DMS114 treated with DMSO at 0.1 percent for 48 hours (cell line): ENCODE measurements at regions not wholly inside any gene's neighbourhood (a gene's known extent, or its start where the extent isn't known, plus 50 kb on each side); places are given as distances from the start of the nearest gene placed in this dataset.
"Not testable (repeated sequence)": the region's sequence is repeated elsewhere in the genome, so short reads cannot be mapped to it uniquely, and the experiment has no call there.

Experiments used
- DNase-seq: peaks from one replicate; lab custom pipeline; 2025; ENCODE audit not compliant: unreplicated experiment; lab: John Stamatoyannopoulos, UW

DNA sequence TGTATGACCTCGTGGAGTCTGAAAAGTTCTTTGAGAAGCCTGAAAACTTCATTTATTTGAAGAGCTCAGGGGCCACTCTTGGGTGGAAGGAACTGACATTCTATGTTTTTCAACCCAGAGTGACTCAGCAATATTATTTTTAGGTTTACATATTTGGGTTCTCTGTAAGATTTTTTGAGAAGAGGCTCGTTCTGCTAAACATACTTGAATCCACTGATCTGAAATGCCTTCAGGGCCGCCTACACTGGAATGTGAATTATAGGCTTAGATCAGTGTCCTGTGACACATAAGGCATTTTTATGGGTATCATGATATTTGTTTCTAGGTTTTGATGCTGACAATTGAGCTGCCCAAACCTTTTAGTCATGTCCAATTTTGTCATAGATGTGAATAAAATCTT is 86.2 kb downstream of the PSAT1 start:
- no peak for DNase-seq

DNA sequence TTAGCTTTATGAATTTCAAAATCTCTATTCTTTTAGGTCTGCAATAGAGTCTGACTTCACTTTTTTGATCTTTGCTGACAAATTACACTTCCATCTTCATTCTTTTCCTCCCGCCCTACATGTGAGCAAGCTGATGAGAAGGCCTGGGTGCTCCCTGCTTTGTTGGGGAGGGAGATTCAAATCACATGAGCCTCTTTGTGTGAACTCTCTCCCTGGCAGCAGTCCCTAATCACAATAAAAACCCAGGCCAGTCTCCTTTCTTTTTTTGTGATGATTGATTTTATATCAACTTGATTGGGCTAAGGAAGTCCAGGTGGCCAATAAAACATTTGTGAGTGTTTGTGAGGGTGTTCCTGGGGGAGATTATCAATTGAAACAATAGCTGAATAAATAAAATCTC is 89.4 kb downstream of the PSAT1 start:
- no peak for DNase-seq

- no peak for DNase-seq
Measured at GRCh38 chr9:78386773-78387172, 89.8 kb downstream of the PSAT1 start.

- DNase-seq: no peak
Measured at GRCh38 chr9:78393340-78393739, 96.4 kb downstream of the PSAT1 start.

DNA sequence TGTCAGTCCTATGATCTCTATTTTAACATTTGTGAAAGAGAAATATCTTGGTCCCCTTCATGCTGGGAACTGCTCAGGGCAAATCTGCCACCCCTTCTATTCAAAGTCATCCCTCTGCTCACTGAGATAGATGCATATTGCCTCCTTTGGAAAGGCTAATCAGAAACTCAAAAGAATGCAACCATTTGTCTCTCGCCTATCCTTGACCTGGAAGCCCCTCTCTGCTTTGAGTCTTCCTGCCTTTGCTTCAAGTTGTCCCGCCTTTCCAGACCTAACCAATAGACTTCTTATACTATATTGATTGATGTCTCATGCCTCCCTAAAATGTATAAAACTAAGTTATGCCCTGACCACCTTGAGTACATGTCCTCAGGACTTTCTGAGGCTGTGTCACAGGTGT is 97.0 kb downstream of the PSAT1 start:
- DNase-seq: no peak

DNA sequence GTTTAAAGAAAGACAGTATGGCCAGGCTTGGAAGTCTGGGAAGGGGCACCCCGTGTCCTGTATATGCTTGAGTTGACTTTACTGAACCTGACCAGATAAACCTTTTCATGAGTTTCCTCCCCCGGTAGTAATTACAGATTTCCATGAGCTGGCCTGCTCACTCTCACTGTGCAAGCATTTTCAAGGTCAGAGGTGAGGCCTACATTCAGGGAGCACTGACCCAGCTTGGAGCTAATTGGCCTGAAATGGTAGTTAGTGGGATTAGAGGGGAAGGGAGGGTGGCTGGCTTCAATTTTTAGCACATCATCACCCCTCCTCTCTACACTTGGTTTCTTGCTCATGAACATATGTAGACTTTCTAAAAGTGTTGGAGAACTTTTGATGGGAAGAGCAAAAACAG is 99.2 kb downstream of the PSAT1 start:
- DNase-seq: no peak

DNA sequence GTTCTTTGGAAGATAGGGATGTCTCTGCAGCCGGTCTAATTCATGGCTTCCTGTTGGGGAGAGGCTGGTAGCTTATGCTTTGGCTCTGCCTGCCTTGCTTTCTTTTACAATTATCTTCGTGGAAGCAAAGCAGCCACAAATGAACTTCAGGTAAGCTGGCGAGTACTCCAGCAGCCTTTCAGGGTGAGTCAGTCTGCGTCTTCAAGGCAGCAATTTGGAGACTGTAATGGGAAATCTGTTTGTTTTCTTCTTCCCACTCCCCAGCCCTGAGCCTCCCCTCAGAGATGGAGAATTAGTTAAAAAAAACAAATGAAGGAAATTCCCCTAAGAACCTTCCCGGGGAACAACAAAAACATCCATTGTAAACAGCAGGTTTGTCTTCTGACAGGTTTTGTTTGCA is 100.1 kb downstream of the PSAT1 start:
- DNase-seq: no peak

DNA sequence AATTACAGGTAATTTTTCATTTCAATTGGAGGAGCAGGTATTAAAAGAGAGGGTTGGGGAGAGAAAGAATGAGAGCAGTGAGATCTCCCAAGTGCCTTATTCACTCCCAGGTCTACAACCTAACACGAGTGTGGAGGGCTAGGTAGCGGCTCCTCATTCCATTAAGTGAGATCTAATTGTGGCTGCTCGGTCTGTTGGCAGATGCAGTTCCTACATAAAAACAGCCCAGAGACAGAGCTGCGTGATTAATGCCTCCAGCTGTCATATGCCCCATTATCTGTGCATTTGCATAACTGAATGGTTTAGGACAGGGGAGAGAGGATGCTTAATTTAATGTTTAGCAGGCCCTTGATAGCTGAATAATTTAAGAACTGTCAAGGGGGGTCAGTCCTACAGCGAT is 100.5 kb downstream of the PSAT1 start:
- DNase-seq: no peak

GRCh38 chr9:78399153-78399552 is 102.2 kb downstream of the PSAT1 start:
- DNase-seq: no peak

DNA sequence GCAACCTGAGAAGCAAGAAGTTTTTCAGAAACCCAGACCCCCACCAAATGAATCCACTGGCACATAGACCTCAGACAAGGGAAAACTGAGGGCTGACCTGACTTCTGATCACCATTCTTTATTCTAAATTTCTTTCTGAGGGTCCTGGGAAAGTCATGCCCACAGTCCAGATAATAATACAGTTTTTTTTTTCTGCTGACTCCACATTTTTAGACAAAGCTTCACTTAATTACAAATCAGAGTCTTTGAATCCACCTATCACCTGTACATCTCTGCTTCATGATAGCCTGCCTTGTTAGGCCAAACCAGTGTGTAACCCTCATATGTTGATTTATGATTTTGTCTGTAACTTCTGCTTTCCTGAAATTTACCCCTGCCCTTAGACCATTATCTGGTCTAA is 103.6 kb downstream of the PSAT1 start:
- DNase-seq: no peak

DNA sequence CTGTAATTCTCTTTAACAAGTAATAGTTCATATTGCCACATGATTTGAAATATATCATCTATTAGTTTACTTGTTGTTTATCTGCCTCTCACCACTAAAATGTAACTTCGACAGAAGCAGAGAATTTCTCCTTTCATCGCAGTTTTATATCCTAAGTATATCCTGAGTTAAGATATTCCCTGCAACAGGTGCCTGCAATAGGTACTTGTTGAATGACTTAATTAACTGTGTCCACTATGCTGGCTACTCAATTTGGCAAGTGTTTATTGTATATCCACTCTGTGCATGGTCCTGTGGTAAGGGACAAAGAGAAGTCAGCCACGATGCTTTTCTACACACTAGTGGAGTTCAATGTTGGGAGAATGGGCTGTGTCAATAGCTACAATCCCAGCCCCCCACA is 108.5 kb downstream of the PSAT1 start:
- DNase-seq: no peak

DNA sequence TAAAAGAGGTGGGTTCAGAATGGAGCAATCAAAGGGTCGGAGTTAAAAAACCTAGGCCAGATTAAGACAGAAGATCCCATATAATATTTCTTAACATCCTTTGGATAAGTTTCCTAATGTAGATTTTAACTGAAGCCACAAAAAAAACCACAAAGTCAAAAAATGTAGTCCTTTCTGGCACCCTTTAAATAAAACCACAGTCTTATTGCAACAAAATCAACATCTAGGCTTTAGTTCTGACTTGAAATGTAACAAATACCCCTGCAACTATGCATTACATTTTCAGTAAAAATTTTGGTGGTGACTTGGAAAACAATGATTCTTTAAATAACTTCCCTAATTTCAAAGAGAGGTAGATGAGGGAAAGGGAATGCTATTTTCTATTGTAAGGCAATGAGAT is 109.2 kb downstream of the PSAT1 start:
- DNase-seq: no peak

DNA sequence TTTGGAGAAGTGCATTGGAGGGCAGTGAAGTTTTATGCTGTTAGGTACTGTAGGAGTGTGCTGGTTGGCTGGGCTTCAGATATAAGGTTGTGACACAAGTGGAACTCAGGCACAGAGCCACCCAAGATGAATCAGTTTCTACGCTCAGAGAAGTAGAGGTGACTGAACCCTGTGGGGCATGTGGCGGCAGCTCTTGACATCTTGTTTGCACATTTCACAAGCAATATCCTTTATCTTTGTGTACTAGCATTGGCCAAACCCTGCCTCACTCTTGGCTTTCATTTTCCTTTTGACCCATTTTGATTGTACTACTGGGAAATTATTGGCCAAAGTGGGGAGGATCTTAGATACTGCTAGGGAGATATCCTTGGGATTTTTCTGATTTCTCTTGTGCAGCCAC is 110.0 kb downstream of the PSAT1 start:
- DNase-seq: no peak

- DNase-seq: no peak
Measured at GRCh38 chr9:78407636-78408312, 110.8 kb downstream of the PSAT1 start.

GRCh38 chr9:78408388-78408787 is 111.5 kb downstream of the PSAT1 start:
- DNase-seq: no peak

DNA sequence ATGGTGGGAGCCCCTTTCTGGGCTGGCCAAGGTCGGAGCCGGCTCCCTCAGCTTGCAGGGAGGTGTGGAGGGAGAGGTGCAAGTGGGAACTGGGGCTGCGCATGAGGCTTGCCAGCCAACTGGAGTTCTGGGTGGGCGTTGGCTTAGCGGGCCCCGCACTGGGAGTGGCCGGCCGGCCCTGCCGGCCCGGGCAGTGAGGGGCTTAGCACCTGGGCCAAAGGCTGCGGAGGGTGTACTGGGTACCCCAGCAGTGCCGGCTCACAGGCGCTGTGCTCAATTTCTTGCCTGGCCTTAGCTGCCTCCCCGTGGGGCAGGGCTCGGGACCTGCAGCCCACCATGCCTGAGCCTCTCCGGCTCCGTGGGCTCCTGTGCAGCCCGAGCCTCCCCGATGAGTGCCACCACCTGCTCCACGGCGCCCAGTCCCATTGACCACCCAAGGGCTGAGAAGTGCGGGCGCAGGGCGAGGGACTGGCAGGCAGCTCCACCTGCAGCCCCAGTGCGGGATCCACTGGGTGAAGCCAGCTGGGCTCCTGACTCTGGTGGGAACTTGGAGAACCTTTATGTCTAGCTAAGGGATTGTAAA is 113.1 kb downstream of the PSAT1 start:
- not testable (repeated sequence) for DNase-seq

- DNase-seq: no peak
Measured at GRCh38 chr9:78422309-78422708, 125.4 kb downstream of the PSAT1 start.

- DNase-seq: no peak
Measured at GRCh38 chr9:78424299-78424698, 127.4 kb downstream of the PSAT1 start.

GRCh38 chr9:78428640-78429039 is 131.7 kb downstream of the PSAT1 start:
- DNase-seq: no peak

GRCh38 chr9:78430387-78430786 is 133.5 kb downstream of the PSAT1 start:
- no peak for DNase-seq

DNA sequence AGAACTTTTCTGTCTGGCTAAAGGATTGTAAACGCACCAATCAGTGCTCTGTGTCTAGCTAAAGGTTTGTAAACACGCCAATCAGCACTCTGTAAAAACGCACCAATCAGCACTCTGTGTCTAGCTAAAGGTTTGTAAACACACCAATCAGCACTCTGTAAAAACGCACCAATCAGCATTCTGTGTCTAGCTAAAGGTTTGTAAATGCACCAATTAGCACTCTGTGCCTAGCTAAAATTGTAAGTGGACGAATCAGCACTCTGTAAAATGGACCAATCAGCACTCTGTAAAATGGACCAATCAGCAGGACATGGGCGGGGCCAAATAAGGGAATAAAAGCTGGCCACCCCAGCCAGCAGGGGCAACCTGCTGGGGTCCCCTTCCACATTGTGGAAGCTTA is 134.1 kb downstream of the PSAT1 start:
- not testable (repeated sequence) for DNase-seq

GRCh38 chr9:78436873-78437272 is 139.9 kb downstream of the PSAT1 start:
- DNase-seq: no peak

GRCh38 chr9:78437296-78437695 is 140.4 kb downstream of the PSAT1 start:
- no peak for DNase-seq
